IMR-90 (cell line): ENCODE measurements at regions not wholly inside any gene's neighbourhood (a gene's known extent, or its start where the extent isn't known, plus 50 kb on each side); places are given as distances from the start of the nearest gene placed in this dataset.

Experiments used
- CEBPB ChIP-seq: IDR thresholded peaks from 2 replicates; pipeline ENCODE4 v1.6.1; 2012; ENCODE audit warnings: low read depth, low read length, improper control_type of control experiment
- CHD1 ChIP-seq: IDR thresholded peaks from 2 replicates; pipeline ENCODE4 v1.6.1; 2012; ENCODE audit warnings: low read depth, low read length, improper control_type of control experiment
- MAZ ChIP-seq: IDR thresholded peaks from 2 replicates; pipeline ENCODE4 v1.6.1; 2012; ENCODE audit warnings: low read depth, mild to moderate bottlenecking, low read length, improper control_type of control experiment, moderate library complexity, borderline replicate concordance
- NFE2L2 ChIP-seq: fragments of 150-350 bp; IDR thresholded peaks from 2 replicates; pipeline ENCODE4 v1.6.1; 2016; ENCODE audit warnings: low read depth, mild to moderate bottlenecking, low read length
- POLR2A ChIP-seq: IDR thresholded peaks from 2 replicates; pipeline ENCODE4 v1.6.1; 2012; ENCODE audit warnings: mild to moderate bottlenecking, low read depth, low read length
- TF ChIP-seq, protein P1 (sequence below): conservative IDR thresholded peaks from 2 replicates; pipeline ENCODE4 v1.5.1; 2012; ENCODE audit warnings: mild to moderate bottlenecking, low read depth, low read length, improper control_type of control experiment
- TF ChIP-seq, protein P2 (sequence below): fragments of 150-350 bp; IDR thresholded peaks from 2 replicates; pipeline ENCODE4 v1.6.1; 2016; ENCODE audit warnings: low read depth, mild to moderate bottlenecking, low read length, moderate library complexity, borderline replicate concordance

DNA sequence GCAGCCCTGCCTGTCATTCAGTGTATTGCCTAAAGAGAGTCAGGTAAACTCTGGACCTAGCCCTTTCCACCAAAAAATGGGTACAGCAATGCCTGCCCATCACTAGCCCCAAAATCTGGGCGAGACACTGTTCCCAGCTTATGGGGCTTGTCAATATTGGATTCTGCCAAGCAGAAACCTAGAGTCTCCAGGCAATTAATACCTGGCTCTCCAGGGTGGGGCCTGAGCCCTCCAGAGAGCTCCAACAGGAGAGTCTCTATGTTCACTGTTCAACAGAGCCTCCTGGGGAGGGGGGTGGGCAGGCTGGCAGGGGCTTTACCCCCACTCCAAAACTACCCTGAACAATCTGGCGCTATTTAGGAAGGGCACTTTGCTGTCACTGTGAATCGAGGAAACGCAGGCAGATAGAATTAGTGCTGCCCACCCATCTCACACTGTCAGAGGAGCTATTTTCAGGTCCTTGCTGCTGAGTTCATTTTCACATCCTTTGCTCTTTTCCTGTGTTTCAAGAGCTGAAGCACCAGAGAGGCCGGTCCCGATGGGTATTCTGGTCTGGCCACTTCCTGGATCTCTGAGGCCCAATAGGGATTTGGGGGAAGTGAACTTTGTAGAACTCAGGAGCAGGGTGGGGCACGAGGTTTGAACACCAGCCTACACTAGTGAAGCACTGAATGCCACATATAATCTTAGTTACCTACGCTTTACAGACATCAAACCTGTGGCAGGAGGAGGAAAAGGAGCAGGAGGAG, 121.8 kb downstream of the C5orf15 start:
- TF ChIP-seq POLR2A, result no peak
- no peak for TF ChIP-seq NFE2L2
- no peak for TF ChIP-seq CHD1
- TF ChIP-seq, protein P1, sequence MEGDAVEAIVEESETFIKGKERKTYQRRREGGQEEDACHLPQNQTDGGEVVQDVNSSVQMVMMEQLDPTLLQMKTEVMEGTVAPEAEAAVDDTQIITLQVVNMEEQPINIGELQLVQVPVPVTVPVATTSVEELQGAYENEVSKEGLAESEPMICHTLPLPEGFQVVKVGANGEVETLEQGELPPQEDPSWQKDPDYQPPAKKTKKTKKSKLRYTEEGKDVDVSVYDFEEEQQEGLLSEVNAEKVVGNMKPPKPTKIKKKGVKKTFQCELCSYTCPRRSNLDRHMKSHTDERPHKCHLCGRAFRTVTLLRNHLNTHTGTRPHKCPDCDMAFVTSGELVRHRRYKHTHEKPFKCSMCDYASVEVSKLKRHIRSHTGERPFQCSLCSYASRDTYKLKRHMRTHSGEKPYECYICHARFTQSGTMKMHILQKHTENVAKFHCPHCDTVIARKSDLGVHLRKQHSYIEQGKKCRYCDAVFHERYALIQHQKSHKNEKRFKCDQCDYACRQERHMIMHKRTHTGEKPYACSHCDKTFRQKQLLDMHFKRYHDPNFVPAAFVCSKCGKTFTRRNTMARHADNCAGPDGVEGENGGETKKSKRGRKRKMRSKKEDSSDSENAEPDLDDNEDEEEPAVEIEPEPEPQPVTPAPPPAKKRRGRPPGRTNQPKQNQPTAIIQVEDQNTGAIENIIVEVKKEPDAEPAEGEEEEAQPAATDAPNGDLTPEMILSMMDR, result no peak
- TF ChIP-seq, protein P2, sequence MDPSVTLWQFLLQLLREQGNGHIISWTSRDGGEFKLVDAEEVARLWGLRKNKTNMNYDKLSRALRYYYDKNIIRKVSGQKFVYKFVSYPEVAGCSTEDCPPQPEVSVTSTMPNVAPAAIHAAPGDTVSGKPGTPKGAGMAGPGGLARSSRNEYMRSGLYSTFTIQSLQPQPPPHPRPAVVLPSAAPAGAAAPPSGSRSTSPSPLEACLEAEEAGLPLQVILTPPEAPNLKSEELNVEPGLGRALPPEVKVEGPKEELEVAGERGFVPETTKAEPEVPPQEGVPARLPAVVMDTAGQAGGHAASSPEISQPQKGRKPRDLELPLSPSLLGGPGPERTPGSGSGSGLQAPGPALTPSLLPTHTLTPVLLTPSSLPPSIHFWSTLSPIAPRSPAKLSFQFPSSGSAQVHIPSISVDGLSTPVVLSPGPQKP, result no peak
- TF ChIP-seq CEBPB, result no peak
- TF ChIP-seq MAZ, result no peak
